ENCODE measurements at regions not wholly inside any gene's neighbourhood (a gene's known extent, or its start where the extent isn't known, plus 50 kb on each side); places are given as distances from the start of the nearest gene placed in this dataset.
"Not testable (repeated sequence)": the region's sequence is repeated elsewhere in the genome, so short reads cannot be mapped to it uniquely, and the experiment has no call there.

- H3K36me3 ChIP-seq (ENCODE audit: control insufficient read depth in 2 of 2, insufficient read depth in 2 of 2, low read length in 1 of 2); H3K9me3 ChIP-seq (ENCODE audit: control insufficient read depth in 2 of 2, insufficient read depth in 1 of 2, low read depth in 1 of 2, low read length in 1 of 2); H3K4me1 ChIP-seq (ENCODE audit: control insufficient read depth in 2 of 2, insufficient read depth in 2 of 2, low read length in 1 of 2); H3K27ac ChIP-seq (ENCODE audit: low read depth in 2 of 2, low read length in 1 of 2); H3K27me3 ChIP-seq (ENCODE audit: control insufficient read depth in 1 of 2, insufficient read depth in 2 of 2, low read length in 2 of 2); H3K4me3 ChIP-seq (ENCODE audit: low read depth in 1 of 2, low read length in 2 of 2): not testable (repeated sequence)
- 97% methylated on average over 6 of the region's 6 CpGs for WGBS, 2 donors
Measured at GRCh38 chr12:89822992-89823391, 114.4 kb upstream of the ATP2B1 start.

DNA sequence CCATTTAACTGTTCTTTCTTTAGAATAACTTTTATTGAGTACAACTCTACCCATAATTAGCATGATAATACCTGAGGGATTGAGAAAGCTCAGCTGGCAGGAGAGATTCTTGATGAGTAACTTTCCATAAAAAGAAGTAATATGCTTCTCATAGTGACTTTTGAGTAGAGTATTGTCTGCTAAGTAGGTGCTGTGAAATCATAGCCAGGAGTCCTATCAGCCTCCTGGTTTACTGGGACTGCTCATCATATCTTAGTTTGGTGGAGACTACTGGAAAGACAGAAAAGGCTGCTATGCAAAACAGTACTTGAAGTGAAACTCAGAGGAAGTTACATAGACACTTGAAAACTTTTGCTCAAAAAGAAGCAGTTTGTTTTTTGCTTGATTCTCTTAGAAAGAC, 113.3 kb upstream of the ATP2B1 start:
- Histone ChIP-seq H3K9me3 (ENCODE audit: control insufficient read depth in 2 of 2, insufficient read depth in 1 of 2, low read depth in 1 of 2, low read length in 1 of 2) (no peaks in the 10 kb centered on the region), H3K4me3 (ENCODE audit: low read depth in 1 of 2, low read length in 2 of 2) (no peak overlapping the region), H3K27me3 (ENCODE audit: control insufficient read depth in 1 of 2, insufficient read depth in 2 of 2, low read length in 2 of 2) (no peaks in the 10 kb centered on the region), H3K27ac (ENCODE audit: low read depth in 2 of 2, low read length in 1 of 2) (no peak overlapping the region), H3K36me3 (ENCODE audit: control insufficient read depth in 2 of 2, insufficient read depth in 2 of 2, low read length in 1 of 2) (no peaks in the 10 kb centered on the region), H3K4me1 (ENCODE audit: control insufficient read depth in 2 of 2, insufficient read depth in 2 of 2, low read length in 1 of 2) (no peaks in the 10 kb centered on the region)

GRCh38 chr12:89817501-89818226, 109.0 kb upstream of the ATP2B1 start:
- no peak overlapping the region for H3K4me3 ChIP-seq (ENCODE audit: low read depth in 1 of 2, low read length in 2 of 2)
- H3K4me1 ChIP-seq (ENCODE audit: control insufficient read depth in 2 of 2, insufficient read depth in 2 of 2, low read length in 1 of 2) = no peaks in the 10 kb centered on the region
- H3K9me3 ChIP-seq (ENCODE audit: control insufficient read depth in 2 of 2, insufficient read depth in 1 of 2, low read depth in 1 of 2, low read length in 1 of 2) = no peaks in the 10 kb centered on the region
- no peaks in the 10 kb centered on the region for H3K36me3 ChIP-seq (ENCODE audit: control insufficient read depth in 2 of 2, insufficient read depth in 2 of 2, low read length in 1 of 2)
- no peak overlapping the region for H3K27ac ChIP-seq (ENCODE audit: low read depth in 2 of 2, low read length in 1 of 2)
- no peaks in the 10 kb centered on the region for H3K27me3 ChIP-seq (ENCODE audit: control insufficient read depth in 1 of 2, insufficient read depth in 2 of 2, low read length in 2 of 2)
- WGBS, 2 donors = 52 to 64% methylated on average over 2 of the region's 2 CpGs

GRCh38 chr12:89815225-89815624, 106.6 kb upstream of the ATP2B1 start:
- Histone ChIP-seq H3K27ac (ENCODE audit: low read depth in 2 of 2, low read length in 1 of 2) (no peak overlapping the region), H3K4me1 (ENCODE audit: control insufficient read depth in 2 of 2, insufficient read depth in 2 of 2, low read length in 1 of 2) (no peaks in the 10 kb centered on the region), H3K4me3 (ENCODE audit: low read depth in 1 of 2, low read length in 2 of 2) (no peak overlapping the region), H3K9me3 (ENCODE audit: control insufficient read depth in 2 of 2, insufficient read depth in 1 of 2, low read depth in 1 of 2, low read length in 1 of 2) (no peaks in the 10 kb centered on the region), H3K27me3 (ENCODE audit: control insufficient read depth in 1 of 2, insufficient read depth in 2 of 2, low read length in 2 of 2) (no peaks in the 10 kb centered on the region), H3K36me3 (ENCODE audit: control insufficient read depth in 2 of 2, insufficient read depth in 2 of 2, low read length in 1 of 2) (no peaks in the 10 kb centered on the region)
- WGBS, 2 donors = 92 to 93% methylated on average over 3 of the region's 3 CpGs

GRCh38 chr12:89803412-89803811, 94.8 kb upstream of the ATP2B1 start:
- Histone ChIP-seq H3K36me3 (ENCODE audit: control insufficient read depth in 2 of 2, insufficient read depth in 2 of 2, low read length in 1 of 2) (no peaks in the 10 kb centered on the region), H3K27me3 (ENCODE audit: control insufficient read depth in 1 of 2, insufficient read depth in 2 of 2, low read length in 2 of 2) (no peaks in the 10 kb centered on the region), H3K27ac (ENCODE audit: low read depth in 2 of 2, low read length in 1 of 2) (no peak overlapping the region), H3K4me1 (ENCODE audit: control insufficient read depth in 2 of 2, insufficient read depth in 2 of 2, low read length in 1 of 2) (no peaks in the 10 kb centered on the region), H3K4me3 (ENCODE audit: low read depth in 1 of 2, low read length in 2 of 2) (no peak overlapping the region), H3K9me3 (ENCODE audit: control insufficient read depth in 2 of 2, insufficient read depth in 1 of 2, low read depth in 1 of 2, low read length in 1 of 2) (no peaks in the 10 kb centered on the region)

DNA sequence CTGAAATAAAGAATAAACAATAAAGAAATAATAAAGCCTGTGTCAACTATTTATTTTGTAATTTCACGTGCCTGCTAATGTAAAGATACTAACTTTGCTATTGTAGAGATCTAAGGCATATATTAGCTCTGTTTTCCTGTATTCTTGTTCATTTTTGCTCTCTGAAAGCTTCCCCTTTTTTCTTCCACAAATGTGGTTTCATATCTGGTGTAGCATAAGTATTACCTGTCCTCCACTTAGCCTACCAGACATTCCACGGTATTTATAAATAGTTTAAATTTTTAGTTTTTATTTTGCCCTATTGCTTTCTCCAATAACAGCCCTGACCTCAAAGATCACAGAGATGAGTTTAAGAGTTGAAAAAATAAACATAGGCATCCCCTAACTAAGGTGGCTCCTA, 92.6 kb upstream of the ATP2B1 start:
- WGBS, 2 donors = 71 to 79% methylated on average over 2 of the region's 2 CpGs
- no peak overlapping the region for H3K4me3 ChIP-seq (ENCODE audit: low read depth in 1 of 2, low read length in 2 of 2)
- no peaks in the 10 kb centered on the region for H3K36me3 ChIP-seq (ENCODE audit: control insufficient read depth in 2 of 2, insufficient read depth in 2 of 2, low read length in 1 of 2)
- H3K27me3 ChIP-seq (ENCODE audit: control insufficient read depth in 1 of 2, insufficient read depth in 2 of 2, low read length in 2 of 2) = no peaks in the 10 kb centered on the region
- H3K9me3 ChIP-seq (ENCODE audit: control insufficient read depth in 2 of 2, insufficient read depth in 1 of 2, low read depth in 1 of 2, low read length in 1 of 2) = no peaks in the 10 kb centered on the region
- no peaks in the 10 kb centered on the region for H3K4me1 ChIP-seq (ENCODE audit: control insufficient read depth in 2 of 2, insufficient read depth in 2 of 2, low read length in 1 of 2)
- no peak overlapping the region for H3K27ac ChIP-seq (ENCODE audit: low read depth in 2 of 2, low read length in 1 of 2)

- no peak overlapping the region for H3K4me3 ChIP-seq (ENCODE audit: low read depth in 1 of 2, low read length in 2 of 2)
- no peaks in the 10 kb centered on the region for H3K9me3 ChIP-seq (ENCODE audit: control insufficient read depth in 2 of 2, insufficient read depth in 1 of 2, low read depth in 1 of 2, low read length in 1 of 2)
- H3K4me1 ChIP-seq (ENCODE audit: control insufficient read depth in 2 of 2, insufficient read depth in 2 of 2, low read length in 1 of 2) = no peaks in the 10 kb centered on the region
- H3K36me3 ChIP-seq (ENCODE audit: control insufficient read depth in 2 of 2, insufficient read depth in 2 of 2, low read length in 1 of 2) = no peaks in the 10 kb centered on the region
- no peaks in the 10 kb centered on the region for H3K27me3 ChIP-seq (ENCODE audit: control insufficient read depth in 1 of 2, insufficient read depth in 2 of 2, low read length in 2 of 2)
- H3K27ac ChIP-seq (ENCODE audit: low read depth in 2 of 2, low read length in 1 of 2) = no peak overlapping the region
Measured at GRCh38 chr12:89800435-89800834, 91.8 kb upstream of the ATP2B1 start.

- Histone ChIP-seq H3K27me3 (ENCODE audit: control insufficient read depth in 1 of 2, insufficient read depth in 2 of 2, low read length in 2 of 2) (no peaks in the 10 kb centered on the region), H3K4me3 (ENCODE audit: low read depth in 1 of 2, low read length in 2 of 2) (no peak overlapping the region), H3K9me3 (ENCODE audit: control insufficient read depth in 2 of 2, insufficient read depth in 1 of 2, low read depth in 1 of 2, low read length in 1 of 2) (no peaks in the 10 kb centered on the region), H3K36me3 (ENCODE audit: control insufficient read depth in 2 of 2, insufficient read depth in 2 of 2, low read length in 1 of 2) (no peaks in the 10 kb centered on the region), H3K4me1 (ENCODE audit: control insufficient read depth in 2 of 2, insufficient read depth in 2 of 2, low read length in 1 of 2) (no peaks in the 10 kb centered on the region), H3K27ac (ENCODE audit: low read depth in 2 of 2, low read length in 1 of 2) (no peak overlapping the region)
- WGBS, 2 donors = 85 to 91% methylated on average over 3 of the region's 3 CpGs
Measured at GRCh38 chr12:89799316-89799715, 90.7 kb upstream of the ATP2B1 start.

- no peaks in the 10 kb centered on the region for H3K36me3 ChIP-seq (ENCODE audit: control insufficient read depth in 2 of 2, insufficient read depth in 2 of 2, low read length in 1 of 2)
- H3K9me3 ChIP-seq (ENCODE audit: control insufficient read depth in 2 of 2, insufficient read depth in 1 of 2, low read depth in 1 of 2, low read length in 1 of 2) = no peaks in the 10 kb centered on the region
- H3K4me3 ChIP-seq (ENCODE audit: low read depth in 1 of 2, low read length in 2 of 2) = no peak overlapping the region
- no peaks in the 10 kb centered on the region for H3K27me3 ChIP-seq (ENCODE audit: control insufficient read depth in 1 of 2, insufficient read depth in 2 of 2, low read length in 2 of 2)
- no peak overlapping the region for H3K27ac ChIP-seq (ENCODE audit: low read depth in 2 of 2, low read length in 1 of 2)
- 95 to 99% methylated on average over 2 of the region's 2 CpGs for WGBS, 2 donors
- no peaks in the 10 kb centered on the region for H3K4me1 ChIP-seq (ENCODE audit: control insufficient read depth in 2 of 2, insufficient read depth in 2 of 2, low read length in 1 of 2)
Measured at GRCh38 chr12:89797436-89797835, 88.8 kb upstream of the ATP2B1 start.

GRCh38 chr12:89796798-89797382, 88.3 kb upstream of the ATP2B1 start:
- H3K36me3 ChIP-seq (ENCODE audit: control insufficient read depth in 2 of 2, insufficient read depth in 2 of 2, low read length in 1 of 2) = no peaks in the 10 kb centered on the region
- no peaks in the 10 kb centered on the region for H3K27me3 ChIP-seq (ENCODE audit: control insufficient read depth in 1 of 2, insufficient read depth in 2 of 2, low read length in 2 of 2)
- H3K4me3 ChIP-seq (ENCODE audit: low read depth in 1 of 2, low read length in 2 of 2) = no peak overlapping the region
- H3K27ac ChIP-seq (ENCODE audit: low read depth in 2 of 2, low read length in 1 of 2) = no peak overlapping the region
- H3K4me1 ChIP-seq (ENCODE audit: control insufficient read depth in 2 of 2, insufficient read depth in 2 of 2, low read length in 1 of 2) = no peaks in the 10 kb centered on the region
- no peaks in the 10 kb centered on the region for H3K9me3 ChIP-seq (ENCODE audit: control insufficient read depth in 2 of 2, insufficient read depth in 1 of 2, low read depth in 1 of 2, low read length in 1 of 2)
- 89 to 94% methylated on average over 1 of the region's 1 CpG for WGBS, 2 donors
